HepG2 (cell line): ENCODE measurements at regions not wholly inside any gene's neighbourhood (a gene's known extent, or its start where the extent isn't known, plus 50 kb on each side); places are given as distances from the start of the nearest gene placed in this dataset.

ENCODE experiments used
- ATAC-seq: fragments of 200-7000 bp; cut with Tn5 transposase; 3 replicates; pipeline ENCODE4 v1.9.1; 2020; ENCODE audit warnings: mild to moderate bottlenecking, moderate library complexity
- BruUV-seq: library from RNA; stranded (reverse); fragments of 400-500 nt; replicated peaks from 2 replicates; lab custom pipeline; 2021; lab: Mats Ljungman, UMichigan
- CTCF ChIA-PET: fragments of 300-600 bp; formaldehyde crosslinking; extraction: SDS; loops from one replicate; lab custom pipeline; 2021; ENCODE audit warnings: low total read pairs, inconsistent platforms, low intra/inter-chr PET ratio; lab: Yijun Ruan, JAX
- POLR2A ChIA-PET: fragments of 350-600 bp; sonication (Branson Sonifier 250); formaldehyde crosslinking; loops from one replicate; lab custom pipeline; 2020; ENCODE audit warnings: antibody characterized with exemption, inconsistent platforms; lab: Yijun Ruan, JAX
- DNase-seq: peaks from one replicate; pipeline ENCODE4 v3.0.0-alpha.2; 2015; ENCODE audit warnings: low spot score
- FAIRE-seq: peaks from 3 replicates; lab custom pipeline; 2011; peaks lifted over from hg19 to GRCh38; lab: Jason Lieb, UNC
- H2AFZ ChIP-seq: one replicate; pipeline ENCODE4 v1.6.1; 2011; ENCODE audit warnings: low read length, inconsistent platforms
- H3K27ac ChIP-seq: fragments of 300-600 bp; 3 replicates; pipeline ENCODE4 v1.8.0; 2011; ENCODE audit warnings: mixed run types, mild to moderate bottlenecking, mixed read lengths, low read length, inconsistent platforms; ENCODE audit not compliant: insufficient read depth; ENCODE audit errors: extremely low read length
- H3K27me3 ChIP-seq, 2 experiments: fragments of 200-600 bp in 1 of 2; 2 replicates in 1 of 2; 3 replicates in 1 of 2; pipeline versions ENCODE4 v1.6.0 to v1.8.0; 2011; ENCODE audit warnings: low read length in 2 of 2, mild to moderate bottlenecking in 2 of 2, moderate library complexity in 2 of 2, inconsistent platforms in 1 of 2; ENCODE audit not compliant: insufficient read depth in 2 of 2, control insufficient read depth in 1 of 2
- H3K36me3 ChIP-seq, 2 experiments: fragments of 200-600 bp in 1 of 2; replicated peaks in 1 of 2; 2 replicates in 1 of 2; 3 replicates in 1 of 2; pipeline versions ENCODE4 v1.5.1 to v1.8.0; 2011; ENCODE audit warnings: low read length in 2 of 2, inconsistent platforms in 1 of 2; ENCODE audit not compliant: insufficient read depth in 2 of 2, control insufficient read depth in 1 of 2
- H3K4me1 ChIP-seq: 2 replicates; pipeline ENCODE4 v1.5.1; 2012; ENCODE audit warnings: low read length, inconsistent platforms; ENCODE audit not compliant: insufficient read depth
- H3K4me2 ChIP-seq: 2 replicates; pipeline ENCODE4 v1.6.0; 2011; ENCODE audit warnings: low read depth, low read length, inconsistent platforms
- H3K4me3 ChIP-seq, 3 experiments: fragments of 200-600 bp in 1 of 3; sonication (generic), shearing (Covaris generic) in 1 of 3; replicated peaks in 1 of 3; 2 replicates each; pipeline ENCODE4 v1.5.1; 2011 to 2016; ENCODE audit warnings: low read length in 3 of 3, inconsistent platforms in 2 of 3, low read depth in 2 of 3, mild to moderate bottlenecking in 2 of 3, control low read depth in 1 of 3, mixed read lengths in 1 of 3; ENCODE audit not compliant: insufficient read depth in 1 of 3
- H3K79me2 ChIP-seq: one replicate; pipeline ENCODE4 v1.6.1; 2011; ENCODE audit warnings: low read length, inconsistent platforms; ENCODE audit not compliant: insufficient read depth
- H3K9ac ChIP-seq: 2 replicates; pipeline ENCODE4 v1.6.0; 2011; ENCODE audit warnings: mild to moderate bottlenecking, low read depth, low read length, inconsistent platforms; ENCODE audit not compliant: insufficient read depth
- H3K9me3 ChIP-seq: 2 replicates; pipeline ENCODE4 v1.5.1; 2012; ENCODE audit warnings: mild to moderate bottlenecking, low read length
- H4K20me1 ChIP-seq: 2 replicates; pipeline ENCODE4 v1.6.0; 2011; ENCODE audit warnings: inconsistent platforms, mild to moderate bottlenecking, low read length, moderate library complexity; ENCODE audit not compliant: insufficient read depth
- KAT8 ChIP-seq: IDR thresholded peaks from 2 replicates; pipeline ENCODE4 v1.6.1; 2016; ENCODE audit warnings: missing genetic modification reagents, missing compliant biosample characterization
- KMT2B ChIP-seq: IDR thresholded peaks from 2 replicates; pipeline ENCODE4 v1.6.1; 2016; ENCODE audit warnings: missing genetic modification reagents, missing compliant biosample characterization
- STAT5B ChIP-seq: sonication (generic); formaldehyde crosslinking; IDR thresholded peaks from 2 replicates; pipeline ENCODE4 v1.4.0; 2020; ENCODE audit warnings: missing genetic modification reagents
- ZNF501 ChIP-seq: sonication (generic); formaldehyde crosslinking; IDR thresholded peaks from 2 replicates; pipeline ENCODE4 v1.5.1; 2020; ENCODE audit warnings: mild to moderate bottlenecking, moderate library complexity, missing genetic modification reagents
- WGBS: methylation state at CpG from one replicate; pipeline ENCODE4 v1.1.6; 2017; ENCODE audit warnings: low lambda C conversion rate; 5-methylcytosine and 5-hydroxymethylcytosine counted together
- in situ Hi-C: cut with HindIII; loops from 2 replicates; pipeline ENCODE4 v1.10.0; 2017; ENCODE audit warnings: low pct_unique_long_range_greater_than_20kb; ENCODE audit not compliant: extremely low pct_ligation_motif_present
- intact Hi-C: fragments of 100-400 bp; cut with micrococcal nuclease; formaldehyde crosslinking; loops from one replicate; pipeline ENCODE4 v1.10.0; 2022; ENCODE audit not compliant: unreplicated experiment
- TF ChIP-seq, protein P1 (sequence below): sonication (generic); formaldehyde crosslinking; IDR thresholded peaks from 2 replicates; pipeline ENCODE4 v1.8.0; 2022; ENCODE audit warnings: missing genetic modification reagents, mild to moderate bottlenecking, inconsistent platforms, borderline replicate concordance

DNA sequence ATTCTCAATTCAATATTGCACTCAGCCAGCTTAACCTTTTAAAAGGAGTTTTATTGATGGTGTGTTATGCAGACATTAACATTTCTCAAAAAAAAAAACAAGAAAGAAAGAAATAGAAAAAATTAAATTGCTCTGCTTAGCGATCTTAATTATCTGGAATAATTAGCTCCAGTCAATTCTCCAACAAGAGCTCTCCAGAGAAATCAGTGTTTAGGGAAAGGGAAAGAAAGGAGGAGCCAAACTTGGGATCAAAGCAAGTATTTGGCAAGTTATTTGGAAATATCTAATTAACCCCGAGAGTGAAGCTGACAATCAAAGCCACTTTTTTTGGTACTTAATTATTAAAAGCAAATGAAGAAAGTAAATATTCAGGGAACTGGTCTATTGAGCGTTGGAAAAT is 60.7 kb upstream of the CAMK1G start:
- CTCF ChIA-PET, result no interaction called here
- FAIRE-seq (no peak), ATAC-seq (no peak), DNase-seq (no peak)
- Histone ChIP-seq H3K9me3 (no peaks in the 10 kb centered on the region), H3K36me3 (no peaks in the 10 kb centered on the region), H3K9ac (no peak overlapping the region), H3K4me2 (no peak overlapping the region), H4K20me1 (no peaks in the 10 kb centered on the region), H3K79me2 (no peaks in the 10 kb centered on the region), H2AFZ (no peak overlapping the region), H3K27ac (no peak overlapping the region), H3K4me1 (peaks cover 4% of the 10 kb centered on the region), H3K4me3 (no peak overlapping the region), H3K27me3 (no peaks in the 10 kb centered on the region)
- no TSS peak for BruUV-seq
- POLR2A ChIA-PET, result no interaction called here
- intact Hi-C loops (no loop called here), in situ Hi-C loops (no loop called here)
- 0% methylated on average over 3 of the region's 3 CpGs for whole genome bisulfite sequencing
- TF ChIP-seq, protein P1, sequence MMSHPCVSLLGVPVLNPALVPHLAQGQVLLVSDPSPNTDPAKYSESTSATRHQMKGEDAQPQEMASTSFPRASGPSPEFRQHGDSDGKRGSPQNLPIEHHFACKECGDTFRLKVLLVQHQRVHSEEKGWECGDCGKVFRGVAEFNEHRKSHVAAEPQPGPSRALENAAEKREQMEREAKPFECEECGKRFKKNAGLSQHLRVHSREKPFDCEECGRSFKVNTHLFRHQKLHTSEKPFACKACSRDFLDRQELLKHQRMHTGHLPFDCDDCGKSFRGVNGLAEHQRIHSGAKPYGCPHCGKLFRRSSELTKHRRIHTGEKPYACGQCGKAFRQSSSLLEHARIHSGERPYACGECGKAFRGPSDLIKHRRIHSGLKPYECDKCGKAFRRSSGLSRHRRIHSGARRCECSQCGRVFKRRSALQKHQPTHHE, result no peak
- no peak for TF ChIP-seq KAT8 (CRISPR knock-in tag)

DNA sequence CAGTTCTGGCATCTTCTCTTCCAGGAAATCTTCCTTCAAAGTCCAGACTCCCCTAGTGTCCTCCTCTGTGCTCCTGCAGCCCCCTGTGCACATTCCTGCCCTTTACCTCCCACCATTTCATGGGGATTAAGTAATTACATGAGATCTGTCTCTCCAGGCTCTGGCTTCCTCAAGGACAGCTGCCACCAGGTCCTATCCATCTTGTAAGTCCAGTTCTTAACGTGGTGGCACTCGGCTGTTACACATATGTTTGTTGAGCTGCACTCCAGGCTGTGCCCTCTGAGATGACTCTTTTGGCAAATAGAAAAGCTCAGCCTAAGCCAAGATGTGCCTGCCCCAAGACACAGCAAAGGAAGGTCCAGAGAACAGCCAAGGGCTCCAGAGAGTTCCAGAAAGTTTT is 57.4 kb upstream of the CAMK1G start:
- 0% methylated on average over 2 of the region's 2 CpGs for WGBS
- no peaks in the 10 kb centered on the region for H3K9me3 ChIP-seq
- no peak overlapping the region for H2AFZ ChIP-seq
- H3K4me2 ChIP-seq, result no peak overlapping the region
- POLR2A ChIA-PET, result no interaction called here
- no peaks in the 10 kb centered on the region for H3K79me2 ChIP-seq
- in situ Hi-C loops, result no loop called here
- H3K4me1 ChIP-seq, result peaks cover 14% of the 10 kb centered on the region
- no peaks in the 10 kb centered on the region for H3K36me3 ChIP-seq
- CTCF ChIA-PET, result no interaction called here
- H3K9ac ChIP-seq, result no peak overlapping the region
- H3K27ac ChIP-seq, result no peak overlapping the region
- TF ChIP-seq KMT2B (CRISPR knock-in tag), result no peak
- TF ChIP-seq ZNF501, result no peak
- TF ChIP-seq STAT5B (CRISPR knock-in tag), result no peak
- no TSS peak for BruUV-seq
- H3K4me3 ChIP-seq, result no peak overlapping the region
- H4K20me1 ChIP-seq, result no peaks in the 10 kb centered on the region
- intact Hi-C loops, result no loop called here
- no peak for ATAC-seq
- FAIRE-seq, result no peak
- no peaks in the 10 kb centered on the region for H3K27me3 ChIP-seq
- no peak for DNase-seq
